ENCODE measurements at regions not wholly inside any gene's neighbourhood (a gene's known extent, or its start where the extent isn't known, plus 50 kb on each side); places are given as distances from the start of the nearest gene placed in this dataset.
"Not testable (repeated sequence)": the region's sequence is repeated elsewhere in the genome, so short reads cannot be mapped to it uniquely, and the experiment has no call there.

- TF ChIP-seq, protein P1, sequence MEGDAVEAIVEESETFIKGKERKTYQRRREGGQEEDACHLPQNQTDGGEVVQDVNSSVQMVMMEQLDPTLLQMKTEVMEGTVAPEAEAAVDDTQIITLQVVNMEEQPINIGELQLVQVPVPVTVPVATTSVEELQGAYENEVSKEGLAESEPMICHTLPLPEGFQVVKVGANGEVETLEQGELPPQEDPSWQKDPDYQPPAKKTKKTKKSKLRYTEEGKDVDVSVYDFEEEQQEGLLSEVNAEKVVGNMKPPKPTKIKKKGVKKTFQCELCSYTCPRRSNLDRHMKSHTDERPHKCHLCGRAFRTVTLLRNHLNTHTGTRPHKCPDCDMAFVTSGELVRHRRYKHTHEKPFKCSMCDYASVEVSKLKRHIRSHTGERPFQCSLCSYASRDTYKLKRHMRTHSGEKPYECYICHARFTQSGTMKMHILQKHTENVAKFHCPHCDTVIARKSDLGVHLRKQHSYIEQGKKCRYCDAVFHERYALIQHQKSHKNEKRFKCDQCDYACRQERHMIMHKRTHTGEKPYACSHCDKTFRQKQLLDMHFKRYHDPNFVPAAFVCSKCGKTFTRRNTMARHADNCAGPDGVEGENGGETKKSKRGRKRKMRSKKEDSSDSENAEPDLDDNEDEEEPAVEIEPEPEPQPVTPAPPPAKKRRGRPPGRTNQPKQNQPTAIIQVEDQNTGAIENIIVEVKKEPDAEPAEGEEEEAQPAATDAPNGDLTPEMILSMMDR (IDR thresholded peaks at IDR 0.05; ENCODE audit: poor library complexity, severe bottlenecking), result not testable (repeated sequence)
- not testable (repeated sequence) for TF ChIP-seq POLR2AphosphoS5 (IDR thresholded peaks at IDR 0.05); TAF1 (IDR thresholded peaks at IDR 0.05; ENCODE audit: low read depth); EZH2 (IDR thresholded peaks at IDR 0.05; ENCODE audit: borderline replicate concordance, insufficient read depth, low read length, poor library complexity, severe bottlenecking)
Measured at GRCh38 chr3:20618621-20619020, 432.6 kb upstream of the SGO1 start.

Measured in neural cell (in vitro differentiated cells).